HepG2 (cell line): ENCODE measurements at regions not wholly inside any gene's neighbourhood (a gene's known extent, or its start where the extent isn't known, plus 50 kb on each side); places are given as distances from the start of the nearest gene placed in this dataset.

Experiments
- ATAC-seq: fragments of 200-7000 bp; cut with Tn5 transposase; 3 replicates; pipeline ENCODE4 v1.9.1; 2020; ENCODE audit warnings: mild to moderate bottlenecking, moderate library complexity
- BruUV-seq: library from RNA; stranded (reverse); fragments of 400-500 nt; replicated peaks from 2 replicates; lab custom pipeline; 2021; lab: Mats Ljungman, UMichigan
- CTCF ChIA-PET: fragments of 300-600 bp; formaldehyde crosslinking; extraction: SDS; loops from one replicate; lab custom pipeline; 2021; ENCODE audit warnings: low total read pairs, inconsistent platforms, low intra/inter-chr PET ratio; lab: Yijun Ruan, JAX
- POLR2A ChIA-PET: fragments of 350-600 bp; sonication (Branson Sonifier 250); formaldehyde crosslinking; loops from one replicate; lab custom pipeline; 2020; ENCODE audit warnings: antibody characterized with exemption, inconsistent platforms; lab: Yijun Ruan, JAX
- DNase-seq: peaks from one replicate; pipeline ENCODE4 v3.0.0-alpha.2; 2015; ENCODE audit warnings: low spot score
- FAIRE-seq: peaks from 3 replicates; lab custom pipeline; 2011; peaks lifted over from hg19 to GRCh38; lab: Jason Lieb, UNC
- H2AFZ ChIP-seq: one replicate; pipeline ENCODE4 v1.6.1; 2011; ENCODE audit warnings: low read length, inconsistent platforms
- H3K27ac ChIP-seq: fragments of 300-600 bp; 3 replicates; pipeline ENCODE4 v1.8.0; 2011; ENCODE audit warnings: mixed run types, mild to moderate bottlenecking, mixed read lengths, low read length, inconsistent platforms; ENCODE audit not compliant: insufficient read depth; ENCODE audit errors: extremely low read length
- H3K27me3 ChIP-seq, 2 experiments: fragments of 200-600 bp in 1 of 2; 2 replicates in 1 of 2; 3 replicates in 1 of 2; pipeline versions ENCODE4 v1.6.0 to v1.8.0; 2011; ENCODE audit warnings: low read length in 2 of 2, mild to moderate bottlenecking in 2 of 2, moderate library complexity in 2 of 2, inconsistent platforms in 1 of 2; ENCODE audit not compliant: insufficient read depth in 2 of 2, control insufficient read depth in 1 of 2
- H3K36me3 ChIP-seq, 2 experiments: fragments of 200-600 bp in 1 of 2; replicated peaks in 1 of 2; 2 replicates in 1 of 2; 3 replicates in 1 of 2; pipeline versions ENCODE4 v1.5.1 to v1.8.0; 2011; ENCODE audit warnings: low read length in 2 of 2, inconsistent platforms in 1 of 2; ENCODE audit not compliant: insufficient read depth in 2 of 2, control insufficient read depth in 1 of 2
- H3K4me1 ChIP-seq: 2 replicates; pipeline ENCODE4 v1.5.1; 2012; ENCODE audit warnings: low read length, inconsistent platforms; ENCODE audit not compliant: insufficient read depth
- H3K4me2 ChIP-seq: 2 replicates; pipeline ENCODE4 v1.6.0; 2011; ENCODE audit warnings: low read depth, low read length, inconsistent platforms
- H3K4me3 ChIP-seq, 3 experiments: fragments of 200-600 bp in 1 of 3; sonication (generic), shearing (Covaris generic) in 1 of 3; replicated peaks in 1 of 3; 2 replicates each; pipeline ENCODE4 v1.5.1; 2011 to 2016; ENCODE audit warnings: low read length in 3 of 3, inconsistent platforms in 2 of 3, low read depth in 2 of 3, mild to moderate bottlenecking in 2 of 3, control low read depth in 1 of 3, mixed read lengths in 1 of 3; ENCODE audit not compliant: insufficient read depth in 1 of 3
- H3K79me2 ChIP-seq: one replicate; pipeline ENCODE4 v1.6.1; 2011; ENCODE audit warnings: low read length, inconsistent platforms; ENCODE audit not compliant: insufficient read depth
- H3K9ac ChIP-seq: 2 replicates; pipeline ENCODE4 v1.6.0; 2011; ENCODE audit warnings: mild to moderate bottlenecking, low read depth, low read length, inconsistent platforms; ENCODE audit not compliant: insufficient read depth
- H3K9me3 ChIP-seq: 2 replicates; pipeline ENCODE4 v1.5.1; 2012; ENCODE audit warnings: mild to moderate bottlenecking, low read length
- H4K20me1 ChIP-seq: 2 replicates; pipeline ENCODE4 v1.6.0; 2011; ENCODE audit warnings: inconsistent platforms, mild to moderate bottlenecking, low read length, moderate library complexity; ENCODE audit not compliant: insufficient read depth
- ATF7 ChIP-seq, 2 experiments: fragments of 450-650 bp in 1 of 2; sonication (generic) in 1 of 2; formaldehyde crosslinking in 1 of 2; IDR thresholded peaks; 2 replicates each; pipeline versions ENCODE4 v1.4.0 to v1.6.1; 2016 to 2020; ENCODE audit warnings: antibody characterized with exemption in 1 of 2, mild to moderate bottlenecking in 1 of 2, missing genetic modification reagents in 1 of 2
- CENPX ChIP-seq: sonication (generic); formaldehyde crosslinking; IDR thresholded peaks from 2 replicates; pipeline ENCODE4 v1.9.0; 2021; ENCODE audit warnings: mild to moderate bottlenecking, missing genetic modification reagents, moderate library complexity
- FOXK1 ChIP-seq: sonication (generic); formaldehyde crosslinking; IDR thresholded peaks from 2 replicates; pipeline ENCODE4 v1.4.0; 2020; ENCODE audit warnings: low read depth, missing genetic modification reagents, borderline replicate concordance
- GTF2F1 ChIP-seq: fragments of 150-350 bp; IDR thresholded peaks from 2 replicates; pipeline ENCODE4 v1.6.1; 2014; ENCODE audit warnings: low read length
- NONO ChIP-seq, 2 experiments: fragments of 450-650 bp in 1 of 2; sonication (generic) in 1 of 2; formaldehyde crosslinking in 1 of 2; IDR thresholded peaks in 1 of 2; conservative IDR thresholded peaks in 1 of 2; 2 replicates each; pipeline versions ENCODE4 v1.6.1 to v1.8.0; 2017 to 2022; ENCODE audit warnings: mild to moderate bottlenecking in 1 of 2, missing genetic modification reagents in 1 of 2, moderate library complexity in 1 of 2
- PRMT3 ChIP-seq: sonication (generic); formaldehyde crosslinking; IDR thresholded peaks from 2 replicates; pipeline ENCODE4 v1.8.1; 2022; ENCODE audit warnings: low read depth, mild to moderate bottlenecking, moderate library complexity, missing genetic modification reagents, borderline replicate concordance
- TBP ChIP-seq: sonication (generic); formaldehyde crosslinking; IDR thresholded peaks from 2 replicates; pipeline ENCODE4 v1.5.0; 2020; ENCODE audit warnings: missing genetic modification reagents
- TOPORS ChIP-seq: sonication (generic); formaldehyde crosslinking; IDR thresholded peaks from 2 replicates; pipeline ENCODE4 v1.8.0; 2023; ENCODE audit warnings: mild to moderate bottlenecking, missing genetic modification reagents
- ZNF253 ChIP-seq: sonication (generic); formaldehyde crosslinking; IDR thresholded peaks from 2 replicates; pipeline ENCODE4 v1.8.0; 2022; ENCODE audit warnings: mild to moderate bottlenecking, missing genetic modification reagents, borderline replicate concordance
- ZNF790 ChIP-seq: sonication (generic); formaldehyde crosslinking; IDR thresholded peaks from 2 replicates; pipeline ENCODE4 v1.8.0; 2022; ENCODE audit warnings: missing genetic modification reagents, mild to moderate bottlenecking, borderline replicate concordance
- WGBS: methylation state at CpG from one replicate; pipeline ENCODE4 v1.1.6; 2017; ENCODE audit warnings: low lambda C conversion rate; 5-methylcytosine and 5-hydroxymethylcytosine counted together
- in situ Hi-C: cut with HindIII; loops from 2 replicates; pipeline ENCODE4 v1.10.0; 2017; ENCODE audit warnings: low pct_unique_long_range_greater_than_20kb; ENCODE audit not compliant: extremely low pct_ligation_motif_present
- intact Hi-C: fragments of 100-400 bp; cut with micrococcal nuclease; formaldehyde crosslinking; loops from one replicate; pipeline ENCODE4 v1.10.0; 2022; ENCODE audit not compliant: unreplicated experiment
- TF ChIP-seq, protein P1 (sequence below): sonication (generic); formaldehyde crosslinking; IDR thresholded peaks from 2 replicates; pipeline ENCODE4 v1.5.0; 2020; ENCODE audit warnings: mild to moderate bottlenecking, missing genetic modification reagents, borderline replicate concordance
- TF ChIP-seq, protein P2 (sequence below): sonication (generic); formaldehyde crosslinking; IDR thresholded peaks from 2 replicates; pipeline ENCODE4 v1.5.1; 2020; ENCODE audit warnings: missing genetic modification reagents, mild to moderate bottlenecking, borderline replicate concordance
- TF ChIP-seq, protein P3 (sequence below): sonication (generic); formaldehyde crosslinking; IDR thresholded peaks from 2 replicates; pipeline ENCODE4 v1.8.1; 2023; ENCODE audit warnings: mild to moderate bottlenecking, missing genetic modification reagents, borderline replicate concordance

DNA sequence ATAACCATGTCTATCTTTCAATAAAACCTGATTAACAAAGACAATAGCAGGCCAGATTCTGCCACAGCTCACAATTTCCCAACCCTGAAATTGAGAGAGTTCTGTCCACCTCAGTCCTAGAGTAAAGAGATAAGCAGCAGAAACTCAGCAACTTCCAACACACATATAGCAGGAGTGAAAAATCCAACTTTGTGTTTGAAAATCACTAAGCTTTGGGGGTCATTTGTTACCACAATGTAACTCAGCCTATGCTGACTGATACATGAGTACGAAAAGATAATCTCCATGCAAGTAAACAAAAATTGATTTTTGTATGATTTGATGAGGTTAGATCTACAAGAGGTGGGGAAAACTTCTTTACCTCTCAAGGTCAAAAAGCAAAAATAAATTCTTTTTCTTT, 231.0 kb upstream of the DAPK1 start:
- H2AFZ ChIP-seq = no peak overlapping the region
- no peaks in the 10 kb centered on the region for H3K79me2 ChIP-seq
- CTCF ChIA-PET = no interaction called here
- no peak overlapping the region for H3K4me2 ChIP-seq
- no peaks in the 10 kb centered on the region for H3K36me3 ChIP-seq
- no peak overlapping the region for H3K9ac ChIP-seq
- H3K27ac ChIP-seq = no peak overlapping the region
- TF ChIP-seq ZNF253 (CRISPR knock-in tag) (no peak), CENPX (CRISPR knock-in tag) (no peak), PRMT3 (no peak), TBP (CRISPR knock-in tag) (no peak), GTF2F1 (no peak), ZNF790 (CRISPR knock-in tag) (no peak), FOXK1 (CRISPR knock-in tag) (no peak), TOPORS (CRISPR knock-in tag) (no peak), NONO (IDR thresholded peaks at IDR 0.05) (no peak), NONO (CRISPR knock-in tag; conservative IDR thresholded peaks at IDR 0.05) (no peak), ATF7 (IDR thresholded peaks at IDR 0.05) (no peak), ATF7 (CRISPR knock-in tag; IDR thresholded peaks at IDR 0.05) (no peak)
- TF ChIP-seq, protein P1, sequence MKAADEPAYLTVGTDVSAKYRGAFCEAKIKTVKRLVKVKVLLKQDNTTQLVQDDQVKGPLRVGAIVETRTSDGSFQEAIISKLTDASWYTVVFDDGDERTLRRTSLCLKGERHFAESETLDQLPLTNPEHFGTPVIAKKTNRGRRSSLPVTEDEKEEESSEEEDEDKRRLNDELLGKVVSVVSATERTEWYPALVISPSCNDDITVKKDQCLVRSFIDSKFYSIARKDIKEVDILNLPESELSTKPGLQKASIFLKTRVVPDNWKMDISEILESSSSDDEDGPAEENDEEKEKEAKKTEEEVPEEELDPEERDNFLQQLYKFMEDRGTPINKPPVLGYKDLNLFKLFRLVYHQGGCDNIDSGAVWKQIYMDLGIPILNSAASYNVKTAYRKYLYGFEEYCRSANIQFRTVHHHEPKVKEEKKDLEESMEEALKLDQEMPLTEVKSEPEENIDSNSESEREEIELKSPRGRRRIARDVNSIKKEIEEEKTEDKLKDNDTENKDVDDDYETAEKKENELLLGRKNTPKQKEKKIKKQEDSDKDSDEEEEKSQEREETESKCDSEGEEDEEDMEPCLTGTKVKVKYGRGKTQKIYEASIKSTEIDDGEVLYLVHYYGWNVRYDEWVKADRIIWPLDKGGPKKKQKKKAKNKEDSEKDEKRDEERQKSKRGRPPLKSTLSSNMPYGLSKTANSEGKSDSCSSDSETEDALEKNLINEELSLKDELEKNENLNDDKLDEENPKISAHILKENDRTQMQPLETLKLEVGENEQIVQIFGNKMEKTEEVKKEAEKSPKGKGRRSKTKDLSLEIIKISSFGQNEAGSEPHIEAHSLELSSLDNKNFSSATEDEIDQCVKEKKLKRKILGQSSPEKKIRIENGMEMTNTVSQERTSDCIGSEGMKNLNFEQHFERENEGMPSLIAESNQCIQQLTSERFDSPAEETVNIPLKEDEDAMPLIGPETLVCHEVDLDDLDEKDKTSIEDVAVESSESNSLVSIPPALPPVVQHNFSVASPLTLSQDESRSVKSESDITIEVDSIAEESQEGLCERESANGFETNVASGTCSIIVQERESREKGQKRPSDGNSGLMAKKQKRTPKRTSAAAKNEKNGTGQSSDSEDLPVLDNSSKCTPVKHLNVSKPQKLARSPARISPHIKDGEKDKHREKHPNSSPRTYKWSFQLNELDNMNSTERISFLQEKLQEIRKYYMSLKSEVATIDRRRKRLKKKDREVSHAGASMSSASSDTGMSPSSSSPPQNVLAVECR (CRISPR knock-in tag) = no peak
- TF ChIP-seq, protein P2, sequence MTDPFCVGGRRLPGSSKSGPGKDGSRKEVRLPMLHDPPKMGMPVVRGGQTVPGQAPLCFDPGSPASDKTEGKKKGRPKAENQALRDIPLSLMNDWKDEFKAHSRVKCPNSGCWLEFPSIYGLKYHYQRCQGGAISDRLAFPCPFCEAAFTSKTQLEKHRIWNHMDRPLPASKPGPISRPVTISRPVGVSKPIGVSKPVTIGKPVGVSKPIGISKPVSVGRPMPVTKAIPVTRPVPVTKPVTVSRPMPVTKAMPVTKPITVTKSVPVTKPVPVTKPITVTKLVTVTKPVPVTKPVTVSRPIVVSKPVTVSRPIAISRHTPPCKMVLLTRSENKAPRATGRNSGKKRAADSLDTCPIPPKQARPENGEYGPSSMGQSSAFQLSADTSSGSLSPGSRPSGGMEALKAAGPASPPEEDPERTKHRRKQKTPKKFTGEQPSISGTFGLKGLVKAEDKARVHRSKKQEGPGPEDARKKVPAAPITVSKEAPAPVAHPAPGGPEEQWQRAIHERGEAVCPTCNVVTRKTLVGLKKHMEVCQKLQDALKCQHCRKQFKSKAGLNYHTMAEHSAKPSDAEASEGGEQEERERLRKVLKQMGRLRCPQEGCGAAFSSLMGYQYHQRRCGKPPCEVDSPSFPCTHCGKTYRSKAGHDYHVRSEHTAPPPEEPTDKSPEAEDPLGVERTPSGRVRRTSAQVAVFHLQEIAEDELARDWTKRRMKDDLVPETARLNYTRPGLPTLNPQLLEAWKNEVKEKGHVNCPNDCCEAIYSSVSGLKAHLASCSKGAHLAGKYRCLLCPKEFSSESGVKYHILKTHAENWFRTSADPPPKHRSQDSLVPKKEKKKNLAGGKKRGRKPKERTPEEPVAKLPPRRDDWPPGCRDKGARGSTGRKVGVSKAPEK (CRISPR knock-in tag) = no peak
- TF ChIP-seq, protein P3, sequence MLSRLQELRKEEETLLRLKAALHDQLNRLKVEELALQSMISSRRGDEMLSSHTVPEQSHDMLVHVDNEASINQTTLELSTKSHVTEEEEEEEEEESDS = no peak
- intact Hi-C loops = no loop called here
- no peaks in the 10 kb centered on the region for H4K20me1 ChIP-seq
- no peak overlapping the region for H3K4me3 ChIP-seq
- WGBS = 5% methylated on average over 1 of the region's 1 CpG
- POLR2A ChIA-PET = no interaction called here
- BruUV-seq = no TSS peak
- FAIRE-seq (no peak), ATAC-seq (no peak), DNase-seq (no peak)
- in situ Hi-C loops = no loop called here
- H3K9me3 ChIP-seq = no peaks in the 10 kb centered on the region
- H3K4me1 ChIP-seq = no peaks in the 10 kb centered on the region
- peaks cover 0 to 26% of the 10 kb centered on the region in 2 experiments; a peak in 1 of 5 replicates for H3K27me3 ChIP-seq
